Activated CD8-positive, alpha-beta memory T cell treated with anti-CD3 and anti-CD28 coated beads for 24 hours (primary cell): ENCODE measurements at regions not wholly inside any gene's neighbourhood (a gene's known extent, or its start where the extent isn't known, plus 50 kb on each side); places are given as distances from the start of the nearest gene placed in this dataset.

Experiments used
- DNase-seq: peaks from one replicate; pipeline ENCODE4 v3.0.0-alpha.2; 2020

DNA sequence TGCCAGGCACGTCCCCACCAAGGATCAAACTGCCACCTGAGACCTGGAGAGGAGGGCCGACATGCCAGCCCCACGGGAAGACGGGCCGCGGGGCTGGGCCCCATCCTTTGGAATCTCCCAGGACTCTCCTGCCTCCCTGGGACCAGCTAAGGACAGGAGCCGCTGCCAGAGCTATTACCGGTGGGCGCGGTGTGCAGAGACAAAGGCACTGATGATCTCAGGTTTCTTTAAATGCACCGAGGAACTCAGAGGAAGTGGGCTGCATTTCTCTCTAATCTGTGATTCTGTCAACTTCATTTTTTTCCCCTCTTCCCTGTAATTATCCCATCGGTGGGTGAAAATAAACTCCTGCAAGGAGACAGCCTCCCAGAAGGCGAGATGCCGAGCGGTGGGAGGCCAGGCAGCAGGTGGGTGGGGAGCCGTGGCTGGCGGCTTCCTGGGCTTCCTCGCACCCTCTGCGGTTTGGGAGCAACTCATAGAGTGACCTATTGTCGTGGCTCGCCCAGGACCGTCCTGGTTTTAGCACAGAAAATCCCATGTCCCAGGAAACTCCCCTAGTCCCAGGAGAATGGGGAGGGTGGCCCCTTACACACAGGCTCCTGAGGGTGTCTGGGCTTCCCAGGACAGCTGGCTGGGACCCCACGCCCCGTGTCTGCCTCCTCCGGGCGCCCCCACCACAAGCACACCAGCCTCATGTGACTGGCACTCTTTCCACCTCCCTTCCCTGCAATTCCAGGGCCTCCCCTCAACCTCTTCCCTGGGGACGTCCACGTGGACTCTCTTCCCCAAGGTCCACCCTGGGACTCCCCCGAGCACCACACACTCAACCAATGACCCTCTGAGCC lies 62.3 kb upstream of the ADRA2C start:
- DNase-seq, result no peak

DNA sequence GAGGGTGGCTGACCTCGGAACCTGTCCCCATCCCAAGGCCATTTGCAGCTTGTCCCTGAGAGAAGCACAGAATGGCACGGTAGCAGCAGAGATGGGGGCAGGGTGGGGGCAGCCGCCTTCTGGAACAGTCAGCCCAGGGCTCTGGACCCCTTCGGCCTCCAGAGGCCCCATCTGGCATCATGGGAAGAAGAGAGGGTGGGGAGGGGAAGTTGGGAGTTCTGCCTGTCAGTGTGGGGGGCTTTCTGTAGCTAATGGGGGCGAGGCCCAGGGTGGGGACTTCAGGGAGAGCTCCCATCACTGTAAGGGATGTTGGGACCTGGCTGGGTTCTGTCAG lies 62.9 kb upstream of the ADRA2C start:
- no peak for DNase-seq

DNA sequence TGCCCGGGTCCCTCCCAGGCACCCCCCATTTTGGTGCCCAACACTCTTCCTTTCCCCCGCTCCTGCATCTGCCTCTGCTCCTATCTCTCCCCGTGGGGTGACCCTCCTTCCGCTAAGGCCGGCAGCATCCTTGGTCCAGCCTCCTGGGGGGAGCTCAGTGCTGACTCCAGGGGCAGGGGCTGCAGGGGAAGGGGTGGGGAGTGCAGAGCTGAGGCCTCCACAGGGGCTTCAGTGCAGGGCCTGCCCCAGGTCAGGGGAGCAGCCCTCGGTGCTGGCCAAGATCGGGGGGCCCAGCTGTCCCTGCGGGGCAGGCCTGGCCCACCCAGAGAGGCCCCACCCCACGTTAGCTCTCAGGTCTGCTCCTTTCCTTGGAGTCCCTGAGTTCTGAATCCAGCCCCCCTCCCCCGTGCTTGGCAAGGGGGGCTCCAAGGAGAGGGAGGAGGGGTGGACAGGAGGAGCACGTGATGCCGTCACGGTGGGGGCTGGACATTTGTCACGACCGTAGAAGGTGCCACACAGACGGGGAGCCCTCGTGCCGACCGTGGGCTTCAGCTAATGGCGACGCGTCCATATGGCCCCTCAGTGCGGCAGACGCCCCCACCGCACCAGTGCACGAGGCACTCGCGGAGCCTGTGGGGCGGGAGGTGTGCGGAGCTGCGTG lies 63.5 kb upstream of the ADRA2C start:
- no peak for DNase-seq

DNA sequence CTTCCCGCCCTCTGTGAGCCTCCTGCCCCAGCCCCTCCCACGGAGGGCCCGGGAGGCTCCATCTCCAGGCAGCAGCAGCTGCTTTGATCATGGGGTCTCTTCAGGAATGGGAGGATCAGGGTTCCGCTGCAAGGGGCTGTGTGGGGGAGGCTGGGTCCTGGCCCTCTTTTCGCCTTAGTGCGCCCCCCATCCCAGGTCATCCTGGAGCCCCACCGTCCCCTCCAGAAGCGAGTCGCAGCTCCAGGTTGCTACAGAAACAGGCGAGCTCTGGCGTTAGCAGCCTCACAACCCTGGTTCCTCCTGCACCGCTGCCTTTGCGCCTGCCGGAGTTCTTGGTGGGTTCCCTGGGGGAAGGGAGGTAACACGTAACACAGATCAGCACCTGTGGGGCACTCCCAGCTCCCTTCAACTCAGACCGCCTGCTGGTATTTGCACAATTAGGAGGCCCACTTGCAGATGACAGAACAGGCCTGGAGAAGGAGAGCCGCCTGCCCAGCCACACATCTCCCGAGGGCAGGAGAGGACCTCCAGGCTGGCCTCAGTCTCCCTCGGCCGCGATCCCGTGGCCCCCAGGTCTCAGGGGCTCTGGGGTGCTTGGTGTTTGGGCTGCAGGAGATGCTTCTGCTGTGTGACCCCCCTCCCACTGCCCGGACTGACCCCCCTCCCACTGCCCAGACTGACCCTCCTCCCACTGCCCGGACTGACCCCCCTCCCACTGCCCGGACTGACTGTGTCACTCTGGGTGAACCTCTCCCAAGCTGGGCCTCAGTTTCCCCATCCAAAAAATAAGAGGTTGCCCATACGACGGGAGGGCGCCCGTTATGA lies 64.2 kb upstream of the ADRA2C start:
- no peak for DNase-seq

DNA sequence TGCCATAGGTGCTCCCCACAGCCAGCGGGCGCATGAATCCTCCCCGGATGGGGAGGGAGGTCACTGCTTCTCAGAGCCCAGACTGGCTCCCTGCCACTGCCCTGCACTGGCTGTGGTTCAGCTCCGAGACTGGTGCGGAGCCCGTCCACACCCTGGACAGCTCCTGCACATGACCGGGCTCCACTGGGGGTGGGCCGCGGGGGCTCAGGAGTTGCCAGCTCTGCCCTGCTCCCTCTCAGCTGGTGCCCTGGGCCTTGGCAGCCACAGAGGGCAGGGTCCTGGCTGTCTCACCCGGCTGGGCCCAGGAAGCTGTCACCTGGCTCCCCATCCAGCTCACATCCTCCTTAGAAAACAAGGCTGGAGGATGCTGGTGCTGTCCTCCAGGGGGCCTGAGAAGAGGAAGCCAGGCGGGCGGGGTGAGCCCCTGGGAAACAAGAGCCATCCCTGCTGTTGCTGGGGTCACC lies 64.9 kb upstream of the ADRA2C start:
- no peak for DNase-seq

DNA sequence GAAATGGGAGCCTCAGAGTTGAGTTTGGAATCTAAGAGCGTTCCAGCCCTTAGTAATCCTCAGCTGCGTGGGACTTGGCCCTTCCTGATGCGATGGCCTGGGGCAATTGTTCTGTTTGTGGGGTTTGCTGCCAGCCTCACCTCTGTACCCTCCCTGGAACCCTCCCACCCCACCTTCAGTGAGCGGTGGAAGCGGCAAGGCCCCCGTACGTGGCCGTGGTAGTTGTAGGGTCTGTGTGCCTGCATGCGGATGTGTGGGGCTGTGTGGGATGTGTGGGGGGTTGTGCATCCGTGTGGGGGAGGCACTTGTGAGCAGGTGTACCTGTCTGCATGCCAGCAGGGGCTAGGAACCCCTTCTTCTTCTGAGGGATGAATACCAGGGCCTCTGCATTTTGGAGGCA lies 65.4 kb upstream of the ADRA2C start:
- no peak for DNase-seq

DNA sequence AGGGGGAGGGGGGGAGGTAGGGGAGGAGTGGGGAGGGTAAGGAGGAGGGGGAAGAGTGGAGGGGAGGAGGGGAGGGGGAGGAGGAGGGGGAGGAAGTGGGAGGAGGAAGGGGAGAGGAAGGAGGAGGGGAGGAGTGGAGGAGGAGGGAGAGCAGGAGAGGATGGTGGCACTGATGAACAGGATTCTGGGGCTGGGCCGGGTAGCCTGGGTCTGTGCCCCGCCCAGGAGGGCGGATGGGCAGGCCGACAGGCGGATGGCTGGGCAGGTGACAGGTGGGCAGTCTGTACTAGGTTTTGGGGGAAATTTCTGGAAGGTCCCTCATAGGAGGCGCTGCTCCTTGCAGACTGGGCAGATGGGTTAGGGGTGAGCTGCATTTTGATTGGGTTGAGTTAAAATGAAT lies 66.0 kb upstream of the ADRA2C start:
- DNase-seq, result no peak

DNA sequence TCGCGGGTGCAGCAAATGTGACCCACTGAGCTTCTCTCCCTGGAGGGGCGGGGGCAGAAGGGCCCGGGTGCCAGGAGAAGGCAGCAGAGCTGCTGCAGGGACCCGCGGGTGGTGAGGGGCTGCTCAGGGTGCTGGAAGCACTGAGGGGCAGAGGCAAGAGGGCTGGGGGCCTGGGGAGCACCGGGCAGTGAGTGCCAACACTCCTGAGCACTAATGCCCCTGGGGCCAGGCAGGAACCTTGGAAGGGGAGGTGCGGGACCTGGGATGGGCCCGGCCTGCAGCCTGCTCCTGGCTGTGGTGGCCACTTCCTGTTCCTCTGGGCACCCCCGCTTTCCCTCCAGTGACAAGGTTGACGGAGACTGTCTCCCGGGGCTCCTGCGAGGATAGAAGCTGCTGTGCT lies 66.5 kb upstream of the ADRA2C start:
- DNase-seq, result no peak

DNA sequence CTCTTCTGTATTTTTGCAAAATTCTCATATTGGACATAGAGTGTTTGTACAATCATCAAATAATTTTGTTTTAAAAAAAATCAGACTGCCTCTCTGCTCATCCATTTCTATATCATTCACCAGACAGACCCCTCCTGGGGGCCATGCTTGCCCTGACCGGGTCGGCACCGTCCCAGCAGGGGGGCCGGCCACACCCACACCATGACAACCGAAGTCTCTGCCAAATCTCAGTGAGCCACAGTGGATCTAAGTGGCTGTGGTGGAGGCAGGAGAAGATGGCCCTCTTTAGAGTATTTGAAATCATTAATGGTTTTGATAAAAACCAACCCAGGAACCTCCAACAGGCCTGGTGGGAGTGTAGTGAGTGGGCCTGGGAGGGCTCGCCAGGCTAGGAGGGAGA lies 66.9 kb upstream of the ADRA2C start:
- DNase-seq, result no peak

DNA sequence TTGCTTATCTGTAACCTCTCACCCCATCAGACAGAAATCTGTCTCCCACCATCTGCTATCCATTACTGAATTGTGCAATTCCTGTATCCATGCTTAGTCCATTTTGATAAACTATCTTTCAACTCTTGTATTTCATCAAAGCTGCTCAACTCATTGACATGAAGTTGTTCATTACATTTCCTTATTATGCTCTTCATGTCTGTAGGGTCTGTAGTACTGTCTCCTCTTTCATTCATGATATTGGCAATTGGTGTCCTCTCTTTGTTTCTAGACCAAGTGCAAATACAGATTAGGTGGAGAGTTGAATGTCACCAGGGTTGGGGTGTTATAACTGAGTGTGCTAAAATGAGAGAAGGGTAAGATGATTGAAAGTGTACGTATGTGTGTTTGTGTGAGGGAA lies 69.2 kb upstream of the ADRA2C start:
- DNase-seq, result no peak

DNA sequence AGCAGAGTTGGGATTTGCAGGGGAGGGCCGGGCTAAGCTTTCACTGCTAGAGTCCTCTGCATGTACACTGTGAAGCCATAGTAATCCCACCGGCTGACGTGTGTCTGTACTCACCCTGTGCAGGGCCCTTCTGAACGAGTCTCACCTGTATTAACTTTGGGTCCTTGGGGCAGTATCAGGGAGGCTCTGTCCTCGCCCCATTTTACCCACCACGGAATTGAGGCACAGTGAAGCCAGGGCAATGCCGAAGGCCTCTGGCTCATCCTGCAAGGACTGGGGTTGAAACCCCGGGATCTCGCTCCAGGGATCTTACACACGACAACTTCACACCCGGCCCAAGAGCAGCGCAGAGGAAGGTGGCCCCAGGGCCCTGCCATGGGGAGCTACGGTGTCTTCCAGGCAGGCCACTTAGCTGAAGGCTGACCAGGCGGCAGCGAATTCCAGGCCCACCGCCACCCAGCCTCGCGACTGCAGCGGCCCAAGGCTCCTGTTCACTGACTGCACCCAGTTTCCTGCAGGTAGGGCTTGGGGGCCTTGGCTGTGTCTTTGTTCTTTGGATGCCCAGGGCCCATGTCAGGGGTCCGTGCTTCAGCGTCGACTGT lies 75.5 kb upstream of the ADRA2C start:
- no peak for DNase-seq

DNA sequence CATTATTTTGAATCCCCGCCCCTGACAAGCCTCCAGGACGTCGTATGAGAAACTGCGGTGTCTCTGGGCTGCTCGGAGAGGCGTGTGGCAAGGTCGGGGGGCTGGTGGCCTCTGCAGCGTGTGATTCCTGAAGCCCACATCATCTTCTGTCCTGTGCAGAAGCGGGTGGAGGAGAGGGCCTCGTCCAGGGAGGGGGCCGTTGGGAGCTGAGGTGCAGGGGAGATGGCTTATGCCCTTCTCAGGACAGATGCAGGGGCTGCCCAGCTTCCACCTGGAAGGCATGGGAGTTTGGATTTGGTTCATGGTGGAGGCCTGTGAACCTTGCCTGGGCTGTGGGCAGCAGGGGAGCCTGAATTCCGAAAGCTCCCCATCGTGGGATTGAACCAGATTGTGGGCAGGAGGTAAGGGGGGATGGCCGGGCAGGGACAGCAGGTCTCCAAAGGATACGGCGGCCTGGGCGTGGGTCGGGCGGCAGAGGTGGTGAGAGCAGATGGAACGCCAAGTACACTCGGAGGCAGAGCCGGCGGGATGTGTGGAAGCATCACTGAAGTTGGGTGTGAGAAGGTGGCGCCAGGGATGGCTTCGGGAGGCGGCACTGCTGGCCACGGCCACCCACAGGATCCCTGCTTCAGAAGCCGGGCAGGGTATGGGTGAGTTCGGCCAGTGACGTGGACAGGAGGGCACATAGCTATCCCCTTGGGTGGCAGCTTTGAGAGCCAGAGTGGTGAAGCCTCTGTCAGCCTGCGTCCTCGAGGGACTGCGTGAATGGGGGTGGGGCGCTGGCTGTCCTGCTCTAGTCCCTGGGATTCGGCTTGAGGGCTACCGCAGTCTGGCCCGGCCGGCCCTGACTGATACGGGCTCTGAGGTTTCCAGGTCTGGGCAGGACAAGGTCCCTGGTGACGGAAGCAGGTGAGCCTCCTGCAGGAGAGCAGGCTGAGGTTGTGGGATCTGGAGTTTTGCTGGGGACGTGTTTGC lies 76.3 kb upstream of the ADRA2C start:
- no peak for DNase-seq

DNA sequence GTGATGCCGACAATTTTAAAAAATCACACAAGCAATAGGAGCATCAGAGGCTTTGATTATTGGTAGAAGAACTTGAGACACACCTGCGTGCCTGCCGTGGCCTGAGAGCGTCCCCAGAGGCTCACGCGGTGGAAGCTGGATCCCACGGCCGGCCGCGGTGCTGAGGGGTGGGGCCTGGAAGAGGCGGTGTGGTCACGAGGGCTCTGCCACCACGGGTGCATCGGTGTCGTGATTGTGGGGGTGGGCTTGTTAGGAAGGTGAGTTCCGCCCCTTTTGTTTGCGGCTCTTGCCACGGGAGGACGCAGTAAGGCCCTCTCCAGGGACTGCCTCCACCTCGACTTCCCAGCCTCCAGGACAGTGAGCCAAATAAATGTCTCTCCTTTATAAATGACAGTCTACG lies 77.2 kb upstream of the ADRA2C start:
- DNase-seq, result no peak

DNA sequence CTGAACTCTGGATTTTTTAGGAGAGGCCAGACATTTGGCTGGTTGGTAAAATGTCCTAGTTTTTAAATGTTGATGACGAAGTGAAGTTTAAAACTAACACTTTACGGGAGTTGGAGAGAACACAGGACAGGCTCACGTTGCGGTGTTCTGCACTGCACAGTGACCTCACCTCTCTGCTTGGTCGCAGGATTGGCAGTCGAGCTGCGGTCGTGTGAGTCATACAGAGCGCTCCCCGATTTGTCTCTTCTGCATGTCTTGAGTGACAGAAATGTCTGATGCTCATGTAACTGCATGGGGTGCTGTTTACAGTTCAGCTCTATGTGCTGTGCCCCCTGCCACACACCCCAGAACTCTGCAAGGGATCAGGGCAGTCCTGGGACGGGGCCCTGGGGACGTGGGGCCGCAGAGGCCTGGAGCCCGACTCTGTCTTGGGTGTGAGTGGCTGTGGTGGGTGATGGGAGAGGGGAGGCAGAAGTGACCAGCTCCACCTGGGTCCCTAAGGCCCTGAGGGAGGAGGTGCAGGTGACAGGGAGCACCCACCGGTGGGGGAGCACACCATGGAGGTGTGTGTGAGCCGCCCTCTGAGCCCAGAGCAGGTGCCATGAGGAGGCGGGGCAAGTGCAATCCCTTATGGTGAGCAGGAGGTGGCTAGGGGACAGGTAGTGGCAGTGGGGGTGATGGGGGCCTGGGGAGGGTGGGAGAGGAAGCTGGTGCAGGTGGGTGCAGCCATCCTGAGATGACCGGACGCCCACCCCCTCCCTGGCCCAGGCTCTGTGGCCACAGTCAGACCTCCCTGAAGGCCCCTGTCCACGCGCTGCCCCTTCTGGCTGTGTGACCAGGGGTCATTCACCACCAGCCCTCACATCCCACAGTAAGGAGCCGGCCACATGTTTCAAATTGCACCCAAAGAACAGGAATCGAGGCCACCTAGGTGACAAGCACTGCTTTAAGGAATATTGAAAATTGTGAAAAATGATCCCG lies 77.9 kb upstream of the ADRA2C start:
- DNase-seq, result no peak

DNA sequence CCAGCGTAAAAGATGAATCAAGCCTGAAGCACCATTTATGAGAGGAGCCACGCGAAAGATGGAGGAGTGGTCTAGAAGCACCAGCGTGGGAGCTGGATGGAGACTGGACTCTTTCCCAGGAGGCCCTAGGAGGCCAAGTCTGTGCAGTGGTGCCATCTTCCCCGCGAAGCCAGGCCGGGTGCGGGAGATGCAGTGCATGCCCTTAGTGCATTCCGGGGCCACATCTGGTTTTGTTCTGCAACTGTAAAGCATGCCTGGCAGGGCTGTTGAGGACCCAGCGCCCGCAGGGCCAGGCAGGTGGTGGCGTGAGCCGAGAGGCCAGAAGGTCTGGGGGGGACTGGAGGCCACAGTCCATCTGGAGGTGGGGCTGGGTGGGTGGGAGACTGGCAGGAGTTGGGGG lies 78.6 kb upstream of the ADRA2C start:
- no peak for DNase-seq

DNA sequence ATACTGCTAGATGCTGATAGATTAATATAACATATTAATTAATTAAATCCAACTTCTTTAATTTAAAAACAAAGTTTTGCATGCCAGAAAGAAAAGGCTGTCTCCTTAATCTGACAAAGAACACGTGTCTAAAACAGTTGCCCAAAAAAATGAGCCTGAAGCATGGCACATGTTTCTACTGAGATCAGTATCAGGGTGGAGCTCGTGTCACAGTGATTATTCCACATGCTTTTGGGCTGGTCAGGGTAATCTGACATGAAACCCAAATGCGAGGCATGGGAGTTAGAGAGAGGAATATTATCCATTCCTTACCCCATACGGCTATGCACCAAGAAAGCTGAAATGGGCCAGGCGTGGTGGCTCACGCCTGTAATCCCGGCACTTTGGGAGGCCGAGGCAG lies 79.4 kb upstream of the ADRA2C start:
- DNase-seq, result no peak

DNA sequence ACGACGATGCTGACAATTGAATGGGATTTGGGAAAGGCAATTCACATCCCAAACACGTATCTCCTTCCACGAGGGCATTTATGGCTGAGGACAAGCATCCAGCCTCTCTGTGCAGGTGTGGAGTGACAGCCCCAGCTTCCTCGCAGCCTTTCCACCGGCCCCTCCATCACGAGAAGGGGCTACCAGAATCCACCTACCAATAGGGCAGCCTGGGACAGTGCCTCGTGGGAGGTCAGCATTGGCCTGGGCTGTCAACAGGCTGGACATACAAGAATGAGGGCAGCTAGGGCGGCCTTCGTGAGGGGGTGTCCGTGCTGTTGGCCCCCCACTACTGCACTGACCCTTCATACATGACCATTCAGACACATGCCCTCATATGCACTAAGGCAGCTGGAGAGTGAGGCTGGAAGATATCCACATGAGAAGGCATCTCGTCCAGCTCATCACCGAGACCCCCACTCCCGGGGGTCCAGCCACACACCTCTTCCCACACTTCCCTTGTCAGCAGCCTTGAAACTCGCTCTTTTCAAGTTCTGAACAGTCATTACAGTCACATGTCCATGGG lies 81.0 kb upstream of the ADRA2C start:
- no peak for DNase-seq

DNA sequence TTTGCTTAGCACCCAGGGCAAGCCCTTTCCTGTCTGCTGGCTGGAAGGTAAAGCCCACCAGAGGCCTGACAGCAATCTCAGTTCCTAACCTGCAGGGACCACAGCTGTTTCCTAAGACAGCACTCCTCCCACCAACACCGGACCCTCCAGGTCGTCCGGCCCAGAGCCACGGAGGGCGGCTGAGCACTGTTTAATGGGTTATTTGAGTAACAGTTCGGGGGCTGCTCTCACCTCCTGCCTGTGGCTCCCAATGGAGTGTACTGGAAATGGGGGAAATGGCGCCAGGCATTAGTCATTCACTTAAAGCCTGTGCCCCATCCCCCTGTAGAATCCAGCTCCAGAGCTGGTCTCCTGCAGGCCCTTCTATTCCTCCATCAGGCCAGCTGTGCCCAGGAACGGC lies 81.6 kb upstream of the ADRA2C start:
- DNase-seq, result no peak

DNA sequence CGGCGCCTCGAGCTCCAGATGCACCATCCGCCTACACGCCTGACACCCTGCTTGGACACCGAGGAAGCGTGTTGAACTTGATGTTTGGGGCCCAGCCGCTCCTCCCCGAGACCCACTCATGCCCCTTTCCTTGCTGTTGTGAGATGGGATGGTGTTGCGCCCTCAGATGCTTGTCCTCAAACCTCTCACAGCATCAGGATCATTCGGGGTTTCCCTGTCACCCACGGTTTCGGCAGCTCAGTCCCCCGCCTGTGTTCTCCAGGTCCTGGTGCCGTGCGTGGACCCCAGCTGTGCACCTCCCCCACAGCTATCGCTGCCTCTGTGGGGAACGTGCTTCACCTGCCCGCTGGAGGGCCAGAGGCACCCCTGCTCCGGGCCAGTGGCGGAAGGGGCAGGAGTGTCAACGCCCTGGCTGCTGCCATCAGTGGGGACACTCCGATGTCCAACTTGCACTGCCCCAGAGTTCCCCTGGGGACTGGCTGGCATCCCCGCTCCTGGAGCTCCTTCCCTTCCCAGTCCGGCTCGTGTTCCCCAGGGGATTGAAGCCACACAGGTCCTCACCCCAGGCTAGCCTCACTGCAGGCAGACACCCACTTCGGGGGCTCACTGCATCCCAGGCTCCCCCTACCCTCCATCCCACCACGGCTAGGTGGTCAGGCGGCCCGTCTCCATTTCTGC lies 82.3 kb upstream of the ADRA2C start:
- no peak for DNase-seq
